ENCODE measurements at regions not wholly inside any gene's neighbourhood (a gene's known extent, or its start where the extent isn't known, plus 50 kb on each side); places are given as distances from the start of the nearest gene placed in this dataset.

- no peak for TF ChIP-seq CTCF (IDR thresholded peaks at IDR 0.05)
- TF ChIP-seq POLR2A (IDR thresholded peaks at IDR 0.05) = no peak
Measured at GRCh38 chr22:47901911-47902310, 1139.5 kb downstream of the TBC1D22A start.

Data from tibial nerve (tissue), 3 donors.